ENCODE measurements at regions not wholly inside any gene's neighbourhood (a gene's known extent, or its start where the extent isn't known, plus 50 kb on each side); places are given as distances from the start of the nearest gene placed in this dataset.

DNA sequence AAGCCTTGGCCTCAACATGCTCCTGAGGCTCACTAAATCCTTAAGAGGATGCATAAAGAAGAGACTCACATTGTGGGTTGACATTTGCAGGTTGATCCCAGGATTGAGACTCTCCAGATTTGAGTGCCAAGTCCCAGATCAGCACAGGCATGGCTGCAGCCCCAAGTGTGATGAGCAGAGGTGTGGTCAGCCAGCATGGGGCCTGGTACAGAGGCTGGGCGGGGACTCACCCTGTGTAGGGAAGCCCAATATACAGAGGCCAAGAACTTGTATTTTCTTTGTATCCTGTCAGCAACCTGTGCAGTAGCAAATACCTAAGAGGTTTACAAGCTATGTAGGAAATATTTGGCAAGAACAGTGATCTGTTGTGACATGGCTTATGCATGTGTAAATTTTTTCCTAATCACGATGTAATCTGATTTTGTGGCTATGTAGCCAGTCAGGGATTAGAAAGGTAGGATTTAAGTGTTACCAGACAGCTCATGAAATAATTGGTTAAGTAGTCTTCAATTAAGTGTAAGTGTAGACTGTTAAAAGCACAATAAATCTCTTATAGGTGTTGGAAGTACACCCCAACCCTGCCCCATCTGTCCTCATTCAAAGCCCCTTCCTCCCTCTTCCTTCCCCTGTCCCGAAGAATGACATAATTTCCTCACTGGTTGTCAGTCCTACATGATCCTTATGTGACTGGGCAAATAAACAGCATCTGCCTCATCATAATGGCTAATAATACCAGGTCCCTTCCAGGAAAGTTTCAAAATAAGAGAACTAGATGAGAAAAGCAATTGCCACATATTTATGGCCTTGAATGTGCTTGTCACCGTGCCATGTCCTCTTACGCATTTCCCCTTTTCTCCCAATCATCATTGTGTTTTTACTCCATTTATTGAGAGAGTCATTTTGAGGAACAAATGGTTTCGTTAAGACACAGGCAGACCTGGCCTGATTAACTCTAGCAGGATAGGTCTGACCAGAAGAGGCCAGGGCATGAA lies 120.9 kb downstream of the HLX start:
- no peaks in the 10 kb centered on the region for H4K20me1 ChIP-seq
- no peak overlapping the region for H3K9ac ChIP-seq
- no peaks in the 10 kb centered on the region for H3K27me3 ChIP-seq
- no peak overlapping the region for H3K4me2 ChIP-seq
- H3K4me3 ChIP-seq, result no peak overlapping the region
- no peaks in the 10 kb centered on the region for H3K36me3 ChIP-seq
- H3K4me1 ChIP-seq, result no peaks in the 10 kb centered on the region
- no peak for TF ChIP-seq Cebpa-rat (IDR thresholded peaks at IDR 0.05)
- H3K27ac ChIP-seq, result no peak overlapping the region
- H3K9me3 ChIP-seq, result no peaks in the 10 kb centered on the region

DNA sequence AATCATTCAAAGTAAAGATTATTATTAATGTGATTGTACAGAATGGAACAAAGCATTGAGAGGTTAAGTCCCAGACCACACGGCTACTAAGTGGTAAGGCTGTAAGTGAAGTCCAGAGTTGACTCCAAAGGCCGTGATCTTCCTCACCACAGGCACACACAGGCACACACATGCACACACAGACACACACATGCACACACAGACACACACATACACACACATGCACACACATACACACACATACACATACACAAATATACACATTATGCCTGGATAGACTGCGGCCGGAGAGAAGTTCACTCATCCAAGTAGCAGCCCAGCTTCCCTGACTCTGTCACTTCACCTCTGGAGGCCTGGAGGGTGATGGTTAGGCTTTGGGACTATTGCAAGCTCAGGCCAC lies 121.9 kb downstream of the HLX start:
- Histone ChIP-seq H3K9me3 (0 out of 2 replicates have a peak, but pooled peaks cover 4% of the 10 kb centered on the region), H3K36me3 (no peaks in the 10 kb centered on the region), H3K27ac (no peak overlapping the region), H3K4me3 (no peak overlapping the region), H3K4me1 (no peaks in the 10 kb centered on the region), H3K4me2 (no peak overlapping the region), H4K20me1 (no peaks in the 10 kb centered on the region), H3K9ac (no peak overlapping the region), H3K27me3 (no peaks in the 10 kb centered on the region)
- no peak for TF ChIP-seq Cebpa-rat (IDR thresholded peaks at IDR 0.05)

DNA sequence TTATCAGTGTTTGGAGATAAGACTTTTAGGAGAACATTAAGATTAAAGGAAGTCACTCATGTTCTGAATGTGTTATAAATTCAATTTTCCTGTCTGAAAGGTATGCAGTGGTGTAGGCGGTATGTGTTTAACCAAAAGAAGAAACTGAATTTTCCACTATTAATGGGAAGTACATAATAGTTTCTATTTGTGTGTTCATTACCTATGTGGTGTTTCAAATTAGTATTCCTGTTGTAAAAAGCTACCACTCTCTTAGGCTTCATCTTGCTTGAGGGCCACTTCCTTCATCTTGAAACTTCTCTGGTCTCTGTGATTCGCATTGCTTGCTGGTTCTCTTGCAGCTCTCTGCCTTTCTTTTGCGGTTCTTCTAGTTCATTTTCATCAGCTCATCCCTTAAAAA lies 123.4 kb downstream of the HLX start:
- H3K27ac ChIP-seq, result no peak overlapping the region
- H3K4me1 ChIP-seq, result no peaks in the 10 kb centered on the region
- TF ChIP-seq Cebpa-rat (IDR thresholded peaks at IDR 0.05), result no peak
- H3K9ac ChIP-seq, result no peak overlapping the region
- no peak overlapping the region for H3K4me2 ChIP-seq
- no peaks in the 10 kb centered on the region for H3K36me3 ChIP-seq
- H3K27me3 ChIP-seq, result no peaks in the 10 kb centered on the region
- H4K20me1 ChIP-seq, result no peaks in the 10 kb centered on the region
- H3K4me3 ChIP-seq, result no peak overlapping the region
- 0 out of 2 replicates have a peak, but pooled peaks cover 4% of the 10 kb centered on the region for H3K9me3 ChIP-seq

DNA sequence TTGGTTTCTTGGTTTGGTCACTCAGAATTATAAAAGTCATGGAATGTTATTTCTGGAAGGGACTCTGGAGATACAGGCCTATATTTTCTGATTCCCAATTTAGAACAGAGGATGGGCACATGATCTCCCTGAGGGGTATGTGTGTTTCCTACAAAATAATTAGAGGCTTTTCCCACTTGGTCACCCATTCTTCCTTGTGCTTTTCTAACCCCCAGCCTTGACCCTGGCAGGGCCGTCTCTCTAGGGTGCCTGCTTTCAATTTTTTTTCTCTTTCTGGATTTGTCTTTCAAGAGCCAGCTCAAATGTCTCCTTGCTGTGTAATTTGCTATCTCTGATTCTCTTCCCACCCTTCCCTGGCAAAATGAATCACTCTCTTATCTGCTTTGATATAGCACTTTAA lies 131.9 kb downstream of the HLX start:
- Histone ChIP-seq H3K4me3 (no peak overlapping the region), H3K27ac (no peak overlapping the region), H4K20me1 (no peaks in the 10 kb centered on the region), H3K27me3 (no peaks in the 10 kb centered on the region), H3K4me1 (no peaks in the 10 kb centered on the region), H3K4me2 (no peak overlapping the region), H3K9ac (no peak overlapping the region), H3K9me3 (no peaks in the 10 kb centered on the region), H3K36me3 (no peaks in the 10 kb centered on the region)
- TF ChIP-seq Cebpa-rat (IDR thresholded peaks at IDR 0.05), result no peak

DNA sequence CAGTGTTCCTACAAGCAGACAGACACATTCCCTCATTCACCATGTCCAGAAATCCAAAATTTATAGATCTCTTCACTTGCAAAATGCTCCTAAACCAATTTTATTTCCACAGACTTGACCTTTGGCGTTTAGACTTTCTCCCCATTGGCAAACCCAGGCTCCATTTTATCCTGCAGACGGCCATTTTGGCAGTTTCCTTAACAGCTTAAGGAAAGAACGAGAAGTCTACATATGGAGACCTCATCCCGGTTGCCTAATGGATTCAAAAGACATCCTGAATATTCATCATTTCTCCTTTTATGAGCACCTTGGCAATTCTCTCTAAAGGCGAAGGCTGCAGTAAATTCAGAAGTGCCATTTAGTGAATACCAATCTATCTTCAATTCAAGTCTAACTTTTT lies 132.9 kb downstream of the HLX start:
- Histone ChIP-seq H4K20me1 (no peaks in the 10 kb centered on the region), H3K36me3 (no peaks in the 10 kb centered on the region), H3K4me1 (peaks cover 4% of the 10 kb centered on the region; the same call in 1 of the 2 replicates), H3K27me3 (no peaks in the 10 kb centered on the region), H3K9ac (no peak overlapping the region), H3K4me3 (no peak overlapping the region), H3K27ac (no peak overlapping the region), H3K4me2 (no peak overlapping the region), H3K9me3 (no peaks in the 10 kb centered on the region)
- TF ChIP-seq Cebpa-rat (IDR thresholded peaks at IDR 0.05), result no peak

DNA sequence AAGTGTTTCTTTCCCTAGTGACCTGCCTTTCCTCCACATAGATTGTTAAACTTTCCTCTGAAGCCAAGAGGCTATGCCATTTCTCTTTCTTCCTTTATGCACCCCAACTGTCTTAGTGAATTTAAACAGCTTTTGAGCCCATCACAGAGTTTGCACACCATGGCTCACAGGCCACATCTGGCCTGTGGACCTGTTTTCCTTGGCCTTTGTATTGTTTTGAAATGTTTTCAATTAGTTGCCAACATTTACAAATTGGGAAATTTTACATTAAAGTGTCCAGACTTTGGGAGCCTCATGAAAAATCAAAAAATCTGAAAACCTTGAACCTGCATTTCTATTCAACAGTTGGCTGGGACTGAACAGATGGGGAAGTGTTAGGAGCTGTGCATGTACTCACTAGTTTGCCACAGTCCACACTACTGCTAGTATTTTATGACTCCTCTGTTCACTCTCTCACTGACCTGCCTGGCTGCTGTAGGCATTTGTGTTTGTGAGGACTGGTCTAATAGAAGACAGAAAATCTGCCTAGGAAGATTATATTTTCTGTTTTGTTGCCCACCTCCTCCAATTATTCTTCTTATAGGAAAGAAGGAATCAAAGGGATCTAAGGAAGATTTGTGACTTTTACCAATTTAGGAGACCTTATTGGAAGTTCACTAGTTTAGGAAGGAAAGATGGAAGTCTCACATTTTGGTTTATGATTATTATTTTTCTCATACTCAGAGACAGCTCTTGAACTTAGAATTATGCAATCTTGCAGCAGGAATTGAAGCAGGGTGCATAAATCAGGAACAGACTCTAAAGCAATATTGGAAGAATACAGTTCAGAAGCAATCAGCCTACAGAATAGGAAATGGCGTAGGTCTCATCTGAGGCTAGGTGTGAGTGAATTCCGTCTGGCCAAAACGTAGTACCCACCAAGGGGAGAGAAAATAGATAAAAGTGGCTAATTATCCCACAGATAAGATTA lies 134.7 kb downstream of the HLX start:
- Histone ChIP-seq H3K27ac (no peak overlapping the region), H3K36me3 (no peaks in the 10 kb centered on the region), H3K4me3 (no peak overlapping the region), H3K4me2 (no peak overlapping the region), H3K9me3 (no peaks in the 10 kb centered on the region), H3K4me1 (peaks cover 4% of the 10 kb centered on the region; the same call in 1 of the 2 replicates), H4K20me1 (no peaks in the 10 kb centered on the region), H3K9ac (no peak overlapping the region), H3K27me3 (no peaks in the 10 kb centered on the region)
- TF ChIP-seq Cebpa-rat (IDR thresholded peaks at IDR 0.05), result no peak

DNA sequence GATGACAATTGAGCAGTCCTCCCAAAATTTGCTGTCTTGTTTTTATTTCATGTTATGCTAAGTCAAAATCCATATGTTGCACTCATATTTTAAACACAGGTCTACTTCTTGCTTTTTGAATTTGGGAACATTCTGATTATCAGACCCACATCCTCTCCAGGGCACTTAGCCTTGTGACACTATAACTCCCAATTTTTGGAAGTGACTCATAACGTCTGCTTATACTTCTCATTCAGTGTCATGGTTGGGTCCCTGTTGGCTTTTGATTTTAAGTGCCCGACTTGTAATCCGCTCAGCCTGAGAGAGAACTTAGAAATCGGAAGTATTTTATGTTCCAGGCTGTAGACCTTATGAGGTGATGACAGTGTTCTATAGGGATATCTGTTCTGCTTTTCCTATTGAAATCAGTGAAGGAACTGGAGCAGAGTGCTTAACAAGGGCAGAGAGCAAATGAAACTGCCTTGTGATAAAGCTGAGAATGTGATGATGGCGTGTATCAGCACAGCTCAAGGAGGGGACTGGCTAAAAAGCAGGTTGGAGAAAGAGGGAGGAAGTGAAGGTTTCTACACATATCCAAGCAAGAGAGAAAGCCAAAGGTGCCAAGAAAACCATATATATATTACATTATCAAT lies 136.0 kb downstream of the HLX start:
- no peak overlapping the region for H3K4me2 ChIP-seq

DNA sequence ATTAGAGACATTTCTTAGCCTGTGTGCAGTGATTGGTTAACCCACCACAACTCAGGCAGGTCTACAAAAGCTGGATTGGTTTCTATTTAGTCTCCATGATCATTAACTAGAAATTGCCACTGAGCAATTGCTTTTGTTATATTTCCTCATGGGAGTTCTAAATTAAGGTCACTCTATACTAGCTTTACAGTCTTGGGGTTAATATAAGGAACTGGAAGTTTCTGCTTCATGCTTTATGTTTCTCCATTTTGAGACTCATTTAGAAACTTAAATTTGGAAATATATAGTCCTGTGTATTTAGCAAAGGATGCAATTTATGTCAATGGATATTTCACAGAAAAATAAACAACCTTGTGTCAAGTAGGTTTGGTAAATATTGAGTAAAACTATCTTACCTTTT lies 137.5 kb downstream of the HLX start:
- H3K9me3 ChIP-seq, result no peaks in the 10 kb centered on the region
- no peaks in the 10 kb centered on the region for H3K27me3 ChIP-seq
- TF ChIP-seq Cebpa-rat (IDR thresholded peaks at IDR 0.05), result no peak
- H4K20me1 ChIP-seq, result no peaks in the 10 kb centered on the region
- H3K27ac ChIP-seq, result no peak overlapping the region
- H3K9ac ChIP-seq, result no peak overlapping the region
- peaks cover 4% of the 10 kb centered on the region; the same call in 1 of the 2 replicates for H3K4me1 ChIP-seq
- peak overlapping the region; percentile 19 for H3K4me2 ChIP-seq
- H3K4me3 ChIP-seq, result no peak overlapping the region
- no peaks in the 10 kb centered on the region for H3K36me3 ChIP-seq

More for the DNA sequence above, 136.0 kb downstream of the HLX start:
- H3K27me3 ChIP-seq, result no peaks in the 10 kb centered on the region
- H3K9ac ChIP-seq, result no peak overlapping the region
- H3K4me3 ChIP-seq, result no peak overlapping the region
- H4K20me1 ChIP-seq, result no peaks in the 10 kb centered on the region
- H3K27ac ChIP-seq, result no peak overlapping the region
- H3K36me3 ChIP-seq, result no peaks in the 10 kb centered on the region
- H3K9me3 ChIP-seq, result no peaks in the 10 kb centered on the region
- no peak for TF ChIP-seq Cebpa-rat (IDR thresholded peaks at IDR 0.05)
- peaks cover 4% of the 10 kb centered on the region; the same call in 1 of the 2 replicates for H3K4me1 ChIP-seq

DNA sequence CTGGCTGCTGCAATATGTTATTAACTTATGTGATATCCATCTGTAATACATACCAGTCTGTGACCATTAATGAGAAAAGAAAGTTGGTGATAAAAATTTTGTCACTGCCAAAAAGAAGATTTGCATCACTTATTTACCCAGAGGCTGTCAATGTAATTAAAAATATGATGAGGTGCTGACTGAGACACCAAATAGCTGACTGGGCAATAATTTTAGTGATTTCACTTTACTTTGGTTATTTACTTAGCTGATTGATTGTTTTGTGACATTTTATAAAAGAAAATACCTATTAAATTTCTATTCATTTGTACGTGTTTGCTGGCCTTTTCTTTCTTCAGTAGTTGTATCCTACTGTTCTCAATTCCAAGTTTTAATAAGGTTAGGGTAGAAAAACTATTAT lies 139.2 kb downstream of the HLX start:
- no peak overlapping the region for H3K9ac ChIP-seq
- no peak overlapping the region for H3K4me3 ChIP-seq
- no peak for TF ChIP-seq Cebpa-rat (IDR thresholded peaks at IDR 0.05)
- no peak overlapping the region for H3K4me2 ChIP-seq
- no peaks in the 10 kb centered on the region for H3K9me3 ChIP-seq
- no peaks in the 10 kb centered on the region for H3K27me3 ChIP-seq
- peaks cover 4% of the 10 kb centered on the region; the same call in 1 of the 2 replicates for H3K4me1 ChIP-seq
- H4K20me1 ChIP-seq, result no peaks in the 10 kb centered on the region
- H3K36me3 ChIP-seq, result no peaks in the 10 kb centered on the region
- H3K27ac ChIP-seq, result no peak overlapping the region

Data from BLaER1 (cell line).